ENCODE measurements at regions not wholly inside any gene's neighbourhood (a gene's known extent, or its start where the extent isn't known, plus 50 kb on each side); places are given as distances from the start of the nearest gene placed in this dataset.

GRCh38 chr10:69733791-69734261 lies 67.9 kb upstream of the COL13A1 start:
- TF ChIP-seq CTCF (IDR thresholded peaks at IDR 0.05) = no peak
- no peak for TF ChIP-seq POLR2A (IDR thresholded peaks at IDR 0.05)
- intact Hi-C loops (cut with DNase I; ENCODE audit: low total_unique reads) = loop anchor here (2.0 kb wide), 1 partner anchor 25 kb away; no protein-coding TSS in a partner anchor
- 57 to 61% methylated on average over 4 of the region's 4 CpGs for WGBS, 2 donors
- no peak for DNase-seq (ENCODE audit: low spot score in 2 of 2)
- H3K4me3 ChIP-seq (ENCODE audit: low read depth, poor library complexity, severe bottlenecking) = no peak overlapping the region

- no peak for DNase-seq (ENCODE audit: low spot score in 2 of 2)
- WGBS, 2 donors = 48 to 76% methylated on average over 8 of the region's 8 CpGs
- H3K4me3 ChIP-seq (ENCODE audit: low read depth, poor library complexity, severe bottlenecking) = no peak overlapping the region
- intact Hi-C loops (cut with DNase I; ENCODE audit: low total_unique reads) = loop anchor here (2.0 kb wide), 1 partner anchor 24 kb away; no protein-coding TSS in a partner anchor
- TF ChIP-seq POLR2A (IDR thresholded peaks at IDR 0.05) (no peak), CTCF (IDR thresholded peaks at IDR 0.05) (no peak)
Measured at GRCh38 chr10:69734416-69734796, 67.3 kb upstream of the COL13A1 start.

DNA sequence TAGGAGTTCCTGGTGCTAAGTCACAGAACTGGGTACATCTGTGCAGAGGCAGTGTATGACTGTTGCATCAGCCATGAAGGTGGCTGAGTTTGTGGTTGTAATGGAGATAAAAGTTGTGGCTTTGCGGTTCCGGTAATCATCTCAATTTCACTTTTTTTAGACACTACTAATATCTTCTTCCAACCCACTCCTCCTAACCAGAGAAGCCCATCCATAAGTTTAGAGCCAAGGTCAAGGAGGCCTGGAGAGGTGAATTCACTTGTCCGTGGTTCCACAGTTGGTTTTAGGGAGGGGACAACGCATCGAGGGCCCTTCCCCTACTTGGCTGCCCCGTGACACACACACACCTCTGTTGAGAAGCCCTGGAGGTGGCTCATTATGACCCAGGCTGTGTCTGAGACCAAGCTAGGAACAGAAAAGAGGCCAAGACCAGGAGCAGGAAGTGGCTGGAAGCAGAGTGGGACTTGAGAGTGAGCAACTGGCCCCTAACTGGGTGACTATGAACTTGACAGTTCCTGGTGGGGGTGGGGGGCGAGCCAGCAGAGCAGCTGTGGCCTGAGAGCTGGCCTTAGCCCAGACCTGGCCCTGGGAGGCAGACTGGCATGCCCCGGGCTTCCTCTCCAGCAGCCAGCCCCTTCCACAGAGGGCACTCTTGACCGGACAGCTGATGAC lies 66.8 kb upstream of the COL13A1 start:
- no peak overlapping the region for H3K4me3 ChIP-seq (ENCODE audit: low read depth, poor library complexity, severe bottlenecking)
- no peak for DNase-seq (ENCODE audit: low spot score in 2 of 2)
- 88 to 90% methylated on average over 9 of the region's 9 CpGs for WGBS, 2 donors
- intact Hi-C loops (cut with DNase I; ENCODE audit: low total_unique reads) = loop anchor here (2.0 kb wide), 1 partner anchor 24 kb away; no protein-coding TSS in a partner anchor
- no peak for TF ChIP-seq CTCF (IDR thresholded peaks at IDR 0.05)

DNA sequence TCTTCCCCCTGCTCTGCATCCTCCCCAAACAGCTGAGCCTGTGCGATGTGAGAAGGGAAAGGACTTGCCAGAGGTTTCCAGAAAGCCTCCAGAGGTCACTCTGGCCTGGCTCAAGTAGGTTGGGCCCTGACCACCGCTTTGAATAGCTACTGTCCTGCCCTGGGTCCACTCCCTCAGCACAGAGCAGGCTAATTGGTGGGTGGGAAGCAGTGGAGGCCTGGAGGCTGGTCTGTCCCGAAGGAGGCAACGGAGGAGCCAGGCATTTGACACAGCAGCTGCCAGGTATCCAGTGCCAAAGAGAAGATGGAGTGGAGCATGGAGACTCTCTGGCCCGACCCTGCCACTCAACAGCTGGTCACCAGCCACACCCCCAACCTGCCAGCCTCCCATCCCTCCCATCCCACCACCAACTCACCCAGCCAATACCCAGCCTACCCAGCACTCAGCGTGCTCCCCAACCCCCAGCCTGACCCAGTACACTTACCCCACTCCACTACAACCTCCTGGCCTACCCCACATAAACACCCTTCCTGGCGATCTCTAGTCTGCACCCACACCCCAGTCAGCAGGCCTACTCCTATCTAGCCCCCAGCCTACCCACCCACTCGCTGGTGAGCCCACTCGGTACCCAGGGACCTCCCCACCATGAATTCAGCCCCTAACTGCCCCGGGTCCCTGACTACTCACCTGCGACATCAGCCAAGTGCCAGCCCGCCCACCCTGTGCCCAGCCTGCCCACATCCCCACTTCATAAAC lies 64.6 kb upstream of the COL13A1 start:
- intact Hi-C loops (cut with DNase I; ENCODE audit: low total_unique reads) = no loop called here
- DNase-seq (ENCODE audit: low spot score in 2 of 2) = no peak
- WGBS, 2 donors = 85 to 89% methylated on average over 12 of the region's 12 CpGs
- H3K4me3 ChIP-seq (ENCODE audit: low read depth, poor library complexity, severe bottlenecking) = no peak overlapping the region
- TF ChIP-seq CTCF (IDR thresholded peaks at IDR 0.05) (no peak), POLR2A (IDR thresholded peaks at IDR 0.05) (no peak)

DNA sequence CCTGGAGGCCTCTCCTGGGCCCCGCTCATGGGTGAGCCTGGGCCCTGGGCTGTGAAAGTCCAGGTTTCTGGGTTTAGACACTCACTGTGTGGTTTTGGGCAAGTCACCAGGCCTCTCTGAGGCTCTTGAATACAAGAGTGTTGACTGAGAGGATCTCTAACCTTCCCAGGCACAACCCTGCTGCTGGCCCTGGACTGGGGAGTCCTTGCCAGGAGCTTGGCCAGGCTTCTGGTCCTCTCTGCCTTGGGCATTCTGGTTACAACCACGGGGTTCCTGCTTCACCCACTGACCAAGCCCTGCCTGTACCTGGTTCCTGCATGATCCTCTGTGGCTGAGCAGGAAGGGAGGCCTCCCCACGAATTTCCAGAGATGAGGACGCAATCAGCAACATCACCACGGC lies 63.6 kb upstream of the COL13A1 start:
- TF ChIP-seq CTCF (IDR thresholded peaks at IDR 0.05) = no peak
- TF ChIP-seq POLR2A (IDR thresholded peaks at IDR 0.05) = no peak
- intact Hi-C loops (cut with DNase I; ENCODE audit: low total_unique reads) = no loop called here
- WGBS, 2 donors = 77 to 80% methylated on average over 5 of the region's 5 CpGs
- no peak overlapping the region for H3K4me3 ChIP-seq (ENCODE audit: low read depth, poor library complexity, severe bottlenecking)
- DNase-seq (ENCODE audit: low spot score in 2 of 2) = no peak

Measured in lower leg skin (tissue), 4 donors.